Hepatocyte (in vitro differentiated cells): ENCODE measurements at regions not wholly inside any gene's neighbourhood (a gene's known extent, or its start where the extent isn't known, plus 50 kb on each side); places are given as distances from the start of the nearest gene placed in this dataset.

ENCODE experiments used
- EZH2 ChIP-seq: fragments of 200-600 bp; sonication (generic); IDR thresholded peaks from 2 replicates; pipeline ENCODE4 v1.6.1; 2016; ENCODE audit warnings: antibody characterized with exemption, mild to moderate bottlenecking, borderline replicate concordance
- EZH2phosphoT487 ChIP-seq: fragments of 200-600 bp; sonication (generic); IDR thresholded peaks from one replicate; pipeline ENCODE4 v1.6.1; 2018; ENCODE audit warnings: antibody characterized with exemption, mild to moderate bottlenecking, low read depth, moderate library complexity; ENCODE audit not compliant: unreplicated experiment, severe bottlenecking
- TF ChIP-seq, protein P1 (sequence below): fragments of 200-600 bp; sonication (generic); IDR thresholded peaks from 2 replicates; pipeline ENCODE4 v1.5.1; 2016; ENCODE audit warnings: antibody characterized with exemption, mild to moderate bottlenecking; ENCODE audit not compliant: poor library complexity

DNA sequence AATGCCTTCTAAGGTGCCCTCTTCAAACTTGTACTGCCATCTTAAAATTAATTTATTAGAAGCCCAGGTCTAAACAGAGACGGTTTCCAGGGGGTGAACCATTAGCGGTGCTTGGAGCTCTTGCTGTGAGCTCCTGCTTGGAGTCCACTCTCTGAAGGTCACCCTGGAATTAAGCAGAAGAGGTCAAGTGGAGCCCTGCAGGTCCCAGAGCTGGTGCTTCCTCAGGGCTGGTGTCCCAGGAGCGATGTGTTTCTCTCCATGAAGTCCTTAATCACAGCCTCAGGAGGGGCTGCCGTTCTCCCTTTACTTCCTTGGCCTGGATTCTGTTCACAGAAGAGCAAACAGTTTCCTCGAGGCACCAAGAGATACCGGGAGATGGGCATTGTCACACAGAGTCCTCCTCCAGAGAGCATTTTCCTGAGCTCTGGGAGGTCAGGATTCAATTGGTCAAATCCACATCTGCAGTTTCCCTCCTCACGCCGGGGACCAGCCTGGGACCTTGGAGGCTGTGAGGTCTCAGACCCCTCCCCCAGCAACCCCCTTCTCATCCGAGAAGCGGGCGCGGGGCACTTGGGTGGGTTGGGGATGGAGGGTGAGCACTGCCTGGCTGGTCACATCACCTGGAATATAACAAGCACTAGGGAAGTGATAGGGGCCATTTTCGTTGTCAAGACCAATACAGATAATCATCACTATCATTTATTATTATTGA, 310.4 kb downstream of the AJAP1 start:
- TF ChIP-seq, protein P1, sequence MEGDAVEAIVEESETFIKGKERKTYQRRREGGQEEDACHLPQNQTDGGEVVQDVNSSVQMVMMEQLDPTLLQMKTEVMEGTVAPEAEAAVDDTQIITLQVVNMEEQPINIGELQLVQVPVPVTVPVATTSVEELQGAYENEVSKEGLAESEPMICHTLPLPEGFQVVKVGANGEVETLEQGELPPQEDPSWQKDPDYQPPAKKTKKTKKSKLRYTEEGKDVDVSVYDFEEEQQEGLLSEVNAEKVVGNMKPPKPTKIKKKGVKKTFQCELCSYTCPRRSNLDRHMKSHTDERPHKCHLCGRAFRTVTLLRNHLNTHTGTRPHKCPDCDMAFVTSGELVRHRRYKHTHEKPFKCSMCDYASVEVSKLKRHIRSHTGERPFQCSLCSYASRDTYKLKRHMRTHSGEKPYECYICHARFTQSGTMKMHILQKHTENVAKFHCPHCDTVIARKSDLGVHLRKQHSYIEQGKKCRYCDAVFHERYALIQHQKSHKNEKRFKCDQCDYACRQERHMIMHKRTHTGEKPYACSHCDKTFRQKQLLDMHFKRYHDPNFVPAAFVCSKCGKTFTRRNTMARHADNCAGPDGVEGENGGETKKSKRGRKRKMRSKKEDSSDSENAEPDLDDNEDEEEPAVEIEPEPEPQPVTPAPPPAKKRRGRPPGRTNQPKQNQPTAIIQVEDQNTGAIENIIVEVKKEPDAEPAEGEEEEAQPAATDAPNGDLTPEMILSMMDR, result no peak
- TF ChIP-seq EZH2 (no peak), EZH2phosphoT487 (no peak)
